ENCODE measurements at regions not wholly inside any gene's neighbourhood (a gene's known extent, or its start where the extent isn't known, plus 50 kb on each side); places are given as distances from the start of the nearest gene placed in this dataset.

- no peak for DNase-seq (ENCODE audit: insufficient read length, low spot score, missing footprints)
Observed at GRCh38 chr3:25294169-25294805, 133.8 kb upstream of the RARB start.

GRCh38 chr3:25297667-25298585, 130.1 kb upstream of the RARB start:
- Histone ChIP-seq H3K4me2 (ENCODE audit: insufficient read depth, low read length) (no peak overlapping the region), H3K4me3 (ENCODE audit: insufficient read depth, low read length) (no peak overlapping the region), H3K27me3 (ENCODE audit: insufficient read depth, low read length) (no peaks in the 10 kb centered on the region), H3K36me3 (ENCODE audit: insufficient read depth, low read length) (no peaks in the 10 kb centered on the region), H3K9me3 (ENCODE audit: low read depth, low read length) (no peaks in the 10 kb centered on the region), H2AFZ (ENCODE audit: low read length) (no peak overlapping the region), H3K27ac (ENCODE audit: low read depth, low read length) (no peak overlapping the region), H4K20me1 (ENCODE audit: insufficient read depth, low read length) (no peaks in the 10 kb centered on the region), H3K4me1 (ENCODE audit: insufficient read depth, low read length) (no peaks in the 10 kb centered on the region), H3K79me2 (ENCODE audit: insufficient read depth, low read length) (no peaks in the 10 kb centered on the region)
- DNase-seq (ENCODE audit: insufficient read length, low spot score, missing footprints): peak; percentile 43
- TF ChIP-seq CTCF (IDR thresholded peaks at IDR 0.05; ENCODE audit: extremely low read depth, low read depth, low read length): no peak

More at GRCh38 chr3:25294169-25294805, 133.8 kb upstream of the RARB start:
- H3K4me1 ChIP-seq (ENCODE audit: insufficient read depth, low read length): no peaks in the 10 kb centered on the region
- H2AFZ ChIP-seq (ENCODE audit: low read length): no peak overlapping the region
- H3K27ac ChIP-seq (ENCODE audit: low read depth, low read length): no peak overlapping the region
- no peak overlapping the region for H3K4me2 ChIP-seq (ENCODE audit: insufficient read depth, low read length)
- H3K4me3 ChIP-seq (ENCODE audit: insufficient read depth, low read length): no peak overlapping the region
- no peaks in the 10 kb centered on the region for H3K27me3 ChIP-seq (ENCODE audit: insufficient read depth, low read length)
- no peaks in the 10 kb centered on the region for H3K36me3 ChIP-seq (ENCODE audit: insufficient read depth, low read length)
- H4K20me1 ChIP-seq (ENCODE audit: insufficient read depth, low read length): no peaks in the 10 kb centered on the region
- no peak for TF ChIP-seq CTCF (IDR thresholded peaks at IDR 0.05; ENCODE audit: extremely low read depth, low read depth, low read length)
- H3K9me3 ChIP-seq (ENCODE audit: low read depth, low read length): no peaks in the 10 kb centered on the region
- no peaks in the 10 kb centered on the region for H3K79me2 ChIP-seq (ENCODE audit: insufficient read depth, low read length)

- no peak for DNase-seq (ENCODE audit: insufficient read length, low spot score, missing footprints)
- Histone ChIP-seq H2AFZ (ENCODE audit: low read length) (no peak overlapping the region), H3K27me3 (ENCODE audit: insufficient read depth, low read length) (no peaks in the 10 kb centered on the region), H3K27ac (ENCODE audit: low read depth, low read length) (no peak overlapping the region), H4K20me1 (ENCODE audit: insufficient read depth, low read length) (no peaks in the 10 kb centered on the region), H3K9me3 (ENCODE audit: low read depth, low read length) (no peaks in the 10 kb centered on the region), H3K36me3 (ENCODE audit: insufficient read depth, low read length) (no peaks in the 10 kb centered on the region), H3K4me3 (ENCODE audit: insufficient read depth, low read length) (no peak overlapping the region), H3K4me1 (ENCODE audit: insufficient read depth, low read length) (no peaks in the 10 kb centered on the region), H3K4me2 (ENCODE audit: insufficient read depth, low read length) (no peak overlapping the region), H3K79me2 (ENCODE audit: insufficient read depth, low read length) (no peaks in the 10 kb centered on the region)
- TF ChIP-seq CTCF (IDR thresholded peaks at IDR 0.05; ENCODE audit: extremely low read depth, low read depth, low read length): no peak
Observed at GRCh38 chr3:25300141-25300540, 127.9 kb upstream of the RARB start.

GRCh38 chr3:25304916-25305315, 123.1 kb upstream of the RARB start:
- no peak for TF ChIP-seq CTCF (IDR thresholded peaks at IDR 0.05; ENCODE audit: extremely low read depth, low read depth, low read length)
- Histone ChIP-seq H3K4me3 (ENCODE audit: insufficient read depth, low read length) (no peak overlapping the region), H4K20me1 (ENCODE audit: insufficient read depth, low read length) (no peaks in the 10 kb centered on the region)

More at GRCh38 chr3:25304916-25305315, 123.1 kb upstream of the RARB start:
- H3K27ac ChIP-seq (ENCODE audit: low read depth, low read length): no peak overlapping the region
- H3K9me3 ChIP-seq (ENCODE audit: low read depth, low read length): no peaks in the 10 kb centered on the region
- no peak overlapping the region for H2AFZ ChIP-seq (ENCODE audit: low read length)
- no peaks in the 10 kb centered on the region for H3K79me2 ChIP-seq (ENCODE audit: insufficient read depth, low read length)
- H3K27me3 ChIP-seq (ENCODE audit: insufficient read depth, low read length): no peaks in the 10 kb centered on the region
- no peak overlapping the region for H3K4me2 ChIP-seq (ENCODE audit: insufficient read depth, low read length)
- no peaks in the 10 kb centered on the region for H3K4me1 ChIP-seq (ENCODE audit: insufficient read depth, low read length)
- H3K36me3 ChIP-seq (ENCODE audit: insufficient read depth, low read length): no peaks in the 10 kb centered on the region
- DNase-seq (ENCODE audit: insufficient read length, low spot score, missing footprints): no peak
